ENCODE measurements at regions not wholly inside any gene's neighbourhood (a gene's known extent, or its start where the extent isn't known, plus 50 kb on each side); places are given as distances from the start of the nearest gene placed in this dataset.

DNA sequence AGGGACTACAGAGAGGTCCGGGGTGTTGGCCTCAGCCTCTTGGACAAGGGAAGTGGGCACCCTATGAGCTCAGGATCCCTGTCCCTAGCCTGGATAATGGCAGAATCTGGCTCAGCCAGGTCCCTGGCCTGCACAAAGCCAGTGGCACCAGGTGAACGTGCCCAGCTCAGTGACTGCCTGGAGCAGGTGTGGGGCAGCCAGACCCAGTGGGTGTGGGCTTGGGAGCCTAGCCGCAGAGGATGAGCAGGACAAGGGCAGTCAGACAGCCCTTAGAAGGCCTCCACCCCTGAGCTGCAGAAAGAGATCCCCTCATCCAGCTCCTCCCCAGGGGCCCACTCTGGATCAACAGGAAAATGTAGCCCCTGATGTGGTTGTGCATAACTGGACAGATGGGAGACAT is 585.3 kb downstream of the KCNJ18 start:
- H3K4me2 ChIP-seq (ENCODE audit: insufficient read depth, low read length): no peak overlapping the region
- H3K79me2 ChIP-seq (ENCODE audit: control insufficient read depth, insufficient read depth, low read length): no peaks in the 10 kb centered on the region
- FAIRE-seq (no peak), DNase-seq (ENCODE audit: low read depth, low spot score) (no peak)
- no peaks in the 10 kb centered on the region for H3K9me1 ChIP-seq (replicated peaks; ENCODE audit: control insufficient read depth, extremely low read depth, insufficient read depth, low read length)
- POLR2A ChIA-PET: no interaction called here
- no peak overlapping the region for H3K27ac ChIP-seq (ENCODE audit: insufficient read depth, low read depth, low read length)
- H4K20me1 ChIP-seq (replicated peaks; ENCODE audit: control insufficient read depth, extremely low read depth, insufficient read depth, low read length): no peaks in the 10 kb centered on the region
- CTCF ChIA-PET: no interaction called here
- H3K9ac ChIP-seq (replicated peaks; ENCODE audit: extremely low read depth, insufficient read depth, low read length): no peak overlapping the region
- H3K4me3 ChIP-seq (replicated peaks in 1 of 3; ENCODE audit: insufficient read depth in 1 of 3, low read depth in 1 of 3, low read length in 3 of 3): no peak overlapping the region
- intact Hi-C loops (cut with micrococcal nuclease): no loop called here
- no peaks in the 10 kb centered on the region for H3K4me1 ChIP-seq (ENCODE audit: control insufficient read depth, extremely low read depth, insufficient read depth, low read length)
- no peak for TF ChIP-seq POLR2AphosphoS5 (IDR thresholded peaks at IDR 0.05; ENCODE audit: insufficient read depth, low read depth, low read length)
- no peak for TF ChIP-seq CTCF (IDR thresholded peaks at IDR 0.05; ENCODE audit: extremely low read depth in 1 of 2, insufficient read depth in 1 of 2, low read depth in 1 of 2, low read length in 2 of 2)
- no peak for TF ChIP-seq POLR2A (IDR thresholded peaks at IDR 0.05; ENCODE audit: low read depth, low read length)
- no peak for TF ChIP-seq MAX (IDR thresholded peaks at IDR 0.05; ENCODE audit: insufficient read depth, insufficient read length)
- no peak for TF ChIP-seq JUN (IDR thresholded peaks at IDR 0.05; ENCODE audit: borderline replicate concordance, insufficient read depth, insufficient read length, low read depth)
- no peak for TF ChIP-seq EZH2 (IDR thresholded peaks at IDR 0.05; ENCODE audit: borderline replicate concordance, low read depth, low read length, severe bottlenecking)
- no peak for TF ChIP-seq FOS (IDR thresholded peaks at IDR 0.05; ENCODE audit: borderline replicate concordance, insufficient read depth, low read length)
- no peak for TF ChIP-seq MYC (IDR thresholded peaks at IDR 0.05; ENCODE audit: low read depth, low read length)
- no peaks in the 10 kb centered on the region for H3K27me3 ChIP-seq (ENCODE audit: control insufficient read depth in 2 of 2, insufficient read depth in 2 of 2, low read length in 2 of 2)
- dilution Hi-C loops (cut with MboI; ENCODE audit: extremely low pct_ligation_motif_present, low sequenced_read_pairs): no loop called here
- H3K9me3 ChIP-seq (replicated peaks; ENCODE audit: control insufficient read depth, insufficient read depth, low read length): peaks cover 3% of the 10 kb centered on the region
- H3K36me3 ChIP-seq (ENCODE audit: control insufficient read depth in 2 of 2, extremely low read depth in 1 of 2, insufficient read depth in 2 of 2, low read length in 2 of 2): no peaks in the 10 kb centered on the region
- BruUV-seq (replicated peaks): no TSS peak
- H2AFZ ChIP-seq (ENCODE audit: low read depth, low read length): no peak overlapping the region
